Vagina (tissue), 2 donors: ENCODE measurements at regions not wholly inside any gene's neighbourhood (a gene's known extent, or its start where the extent isn't known, plus 50 kb on each side); places are given as distances from the start of the nearest gene placed in this dataset.

ENCODE experiments used
- DNase-seq, 2 donors: peaks; one replicate each; pipeline ENCODE4 v3.0.0-alpha.2; 2017; ENCODE audit errors: extremely low spot score in 2 of 2
- H3K27ac ChIP-seq: fragments of 200-600 bp; sonication (generic); one replicate; pipeline ENCODE4 v1.5.1; 2019
- H3K27me3 ChIP-seq: fragments of 200-600 bp; sonication (generic); one replicate; pipeline ENCODE4 v1.5.1; 2019
- H3K36me3 ChIP-seq, 2 donors: fragments of 200-600 bp; sonication (generic); one replicate each; pipeline ENCODE4 v1.5.1; 2017 to 2019
- H3K4me1 ChIP-seq: fragments of 200-600 bp; sonication (generic); one replicate; pipeline ENCODE4 v1.5.1; 2019
- H3K4me3 ChIP-seq, 2 donors: fragments of 200-600 bp; sonication (generic); 1 replicate in 1 of 2; 2 replicates in 1 of 2; pipeline ENCODE4 v1.5.1; 2016 to 2019
- H3K9me3 ChIP-seq: fragments of 200-600 bp; sonication (generic); one replicate; pipeline ENCODE4 v1.5.1; 2019
- POLR2A ChIP-seq, 2 donors: fragments of 450-650 bp; IDR thresholded peaks; one replicate each; pipeline ENCODE4 v1.6.1; 2017; ENCODE audit warnings: antibody characterized with exemption in 2 of 2, mild to moderate bottlenecking in 2 of 2, moderate library complexity in 2 of 2
- POLR2AphosphoS5 ChIP-seq, 2 donors: sonication (generic); formaldehyde crosslinking; IDR thresholded peaks; one replicate each; pipeline ENCODE4 v1.9.0; 2017; ENCODE audit warnings: antibody characterized with exemption in 2 of 2, mild to moderate bottlenecking in 2 of 2, low read depth in 1 of 2; ENCODE audit not compliant: insufficient read depth in 1 of 2
- intact Hi-C: fragments of 100-400 bp; cut with DNase I; formaldehyde crosslinking; loops from one replicate; pipeline ENCODE4 v1.15.1; 2023
- TF ChIP-seq, protein P1 (sequence below), 3 experiments: fragments of 450-650 bp in 2 of 3; fragments of 200-600 bp in 1 of 3; sonication (generic) in 1 of 3; IDR thresholded peaks; one replicate each; pipeline ENCODE4 v1.5.1; 2017 to 2019; ENCODE audit warnings: antibody characterized with exemption in 3 of 3, mild to moderate bottlenecking in 2 of 3, moderate library complexity in 2 of 3

DNA sequence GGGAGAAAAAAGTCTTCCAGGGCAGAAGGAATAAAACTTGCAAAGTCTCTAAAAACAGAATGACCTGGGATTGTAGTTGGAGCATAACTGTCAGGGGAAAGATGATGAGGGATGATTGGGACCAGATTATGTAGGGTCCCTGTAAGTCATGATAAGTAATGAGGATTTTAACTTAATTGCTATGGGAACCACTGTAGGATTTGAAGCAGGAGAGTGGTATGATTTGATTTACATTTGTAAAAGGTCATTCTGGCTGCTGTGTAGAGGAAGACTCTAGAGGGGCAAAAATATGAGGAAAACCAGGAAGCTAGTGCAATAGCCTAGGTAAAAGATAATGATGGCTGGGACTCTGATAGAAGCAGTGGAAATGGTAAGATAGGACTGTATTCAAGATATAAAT is 900.2 kb downstream of the DIAPH3 start:
- H3K27ac ChIP-seq, result no peak overlapping the region
- no peak for DNase-seq
- H3K27me3 ChIP-seq, result no peaks in the 10 kb centered on the region
- H3K36me3 ChIP-seq, result no peaks in the 10 kb centered on the region
- no peak overlapping the region for H3K4me3 ChIP-seq
- no peaks in the 10 kb centered on the region for H3K9me3 ChIP-seq
- TF ChIP-seq POLR2AphosphoS5 (IDR thresholded peaks at IDR 0.05; ENCODE audit: insufficient read depth in 1 of 2, low read depth in 1 of 2) (no peak), POLR2A (IDR thresholded peaks at IDR 0.05) (no peak)
- TF ChIP-seq, protein P1, sequence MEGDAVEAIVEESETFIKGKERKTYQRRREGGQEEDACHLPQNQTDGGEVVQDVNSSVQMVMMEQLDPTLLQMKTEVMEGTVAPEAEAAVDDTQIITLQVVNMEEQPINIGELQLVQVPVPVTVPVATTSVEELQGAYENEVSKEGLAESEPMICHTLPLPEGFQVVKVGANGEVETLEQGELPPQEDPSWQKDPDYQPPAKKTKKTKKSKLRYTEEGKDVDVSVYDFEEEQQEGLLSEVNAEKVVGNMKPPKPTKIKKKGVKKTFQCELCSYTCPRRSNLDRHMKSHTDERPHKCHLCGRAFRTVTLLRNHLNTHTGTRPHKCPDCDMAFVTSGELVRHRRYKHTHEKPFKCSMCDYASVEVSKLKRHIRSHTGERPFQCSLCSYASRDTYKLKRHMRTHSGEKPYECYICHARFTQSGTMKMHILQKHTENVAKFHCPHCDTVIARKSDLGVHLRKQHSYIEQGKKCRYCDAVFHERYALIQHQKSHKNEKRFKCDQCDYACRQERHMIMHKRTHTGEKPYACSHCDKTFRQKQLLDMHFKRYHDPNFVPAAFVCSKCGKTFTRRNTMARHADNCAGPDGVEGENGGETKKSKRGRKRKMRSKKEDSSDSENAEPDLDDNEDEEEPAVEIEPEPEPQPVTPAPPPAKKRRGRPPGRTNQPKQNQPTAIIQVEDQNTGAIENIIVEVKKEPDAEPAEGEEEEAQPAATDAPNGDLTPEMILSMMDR (IDR thresholded peaks at IDR 0.05), result no peak
- no peaks in the 10 kb centered on the region for H3K4me1 ChIP-seq
- intact Hi-C loops, result no loop called here

DNA sequence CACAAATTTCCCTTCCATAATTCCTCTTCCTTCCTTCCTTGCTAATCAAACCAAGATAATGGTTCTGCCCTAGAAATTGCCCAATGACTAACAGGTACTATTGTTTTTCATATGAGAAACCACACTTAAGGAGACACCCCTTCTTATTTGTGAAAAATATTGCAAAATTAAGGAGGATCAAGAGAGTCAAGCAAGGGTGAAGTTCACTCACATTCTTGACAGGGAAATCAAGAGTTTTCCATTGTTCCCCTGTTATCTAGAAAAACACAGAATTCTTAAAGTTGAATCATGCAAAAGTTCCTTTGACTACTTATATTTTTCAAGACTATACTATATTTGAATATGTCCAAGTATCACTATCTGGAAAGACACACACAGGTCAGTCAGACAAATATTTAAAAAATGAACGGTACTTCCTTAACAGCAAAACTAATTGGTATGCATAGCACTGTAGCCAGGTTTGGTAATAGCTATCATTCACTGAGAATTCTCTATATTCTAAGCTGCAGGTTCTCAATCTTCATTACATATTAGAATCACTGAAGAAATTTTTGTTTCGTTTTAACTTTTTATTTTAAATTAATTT is 897.2 kb downstream of the DIAPH3 start:
- Histone ChIP-seq H3K4me1 (no peaks in the 10 kb centered on the region), H3K27ac (no peak overlapping the region), H3K9me3 (no peaks in the 10 kb centered on the region), H3K27me3 (no peaks in the 10 kb centered on the region), H3K4me3 (no peak overlapping the region), H3K36me3 (no peaks in the 10 kb centered on the region)
- TF ChIP-seq POLR2A (IDR thresholded peaks at IDR 0.05) (no peak), POLR2AphosphoS5 (IDR thresholded peaks at IDR 0.05; ENCODE audit: insufficient read depth in 1 of 2, low read depth in 1 of 2) (no peak)
- DNase-seq, result no peak
- intact Hi-C loops, result no loop called here

DNA sequence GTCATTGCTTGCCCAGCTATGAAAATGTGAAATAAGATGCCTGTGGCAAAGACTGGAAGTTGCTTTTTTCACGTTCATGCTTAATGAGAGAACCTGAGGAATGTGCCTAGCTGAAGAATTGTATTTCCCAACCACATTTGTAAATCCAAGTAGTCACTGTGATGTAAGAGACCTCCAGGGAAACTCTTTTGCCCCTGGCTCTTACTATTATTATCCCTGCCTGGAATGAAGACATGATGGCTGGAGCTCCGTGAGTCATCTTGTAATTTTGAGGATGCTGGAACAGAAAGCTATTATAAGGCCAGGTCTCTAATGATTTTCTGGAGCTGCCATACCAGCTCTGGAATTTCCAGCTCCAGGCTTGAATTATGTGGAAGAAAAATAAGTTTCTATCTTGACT is 894.3 kb downstream of the DIAPH3 start:
- Histone ChIP-seq H3K4me3 (no peak overlapping the region), H3K4me1 (no peaks in the 10 kb centered on the region), H3K27me3 (no peaks in the 10 kb centered on the region), H3K27ac (no peak overlapping the region), H3K36me3 (no peaks in the 10 kb centered on the region), H3K9me3 (no peaks in the 10 kb centered on the region)
- DNase-seq, result no peak
- TF ChIP-seq POLR2A (IDR thresholded peaks at IDR 0.05) (no peak), POLR2AphosphoS5 (IDR thresholded peaks at IDR 0.05; ENCODE audit: insufficient read depth in 1 of 2, low read depth in 1 of 2) (no peak)
- TF ChIP-seq, protein P1 (IDR thresholded peaks at IDR 0.05), result no peak
- intact Hi-C loops, result no loop called here

DNA sequence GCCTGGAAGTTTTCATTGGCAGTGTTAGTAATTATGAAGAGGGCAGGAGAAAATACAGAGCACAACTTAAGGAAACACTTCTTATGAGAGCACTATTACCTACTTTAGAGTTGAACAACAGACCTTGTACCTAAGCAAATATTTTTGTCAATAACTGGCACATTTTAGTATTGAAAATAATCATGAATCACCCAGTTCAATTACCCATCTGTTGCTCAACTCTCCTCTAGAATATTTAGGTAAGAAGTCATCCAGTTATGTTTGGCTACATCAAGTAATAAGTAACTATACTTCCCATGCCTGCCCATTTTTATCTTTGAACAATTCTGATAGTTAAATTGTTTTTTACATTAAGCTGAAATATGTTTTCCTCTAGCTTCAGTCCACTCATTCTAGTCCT is 893.4 kb downstream of the DIAPH3 start:
- intact Hi-C loops, result no loop called here

DNA sequence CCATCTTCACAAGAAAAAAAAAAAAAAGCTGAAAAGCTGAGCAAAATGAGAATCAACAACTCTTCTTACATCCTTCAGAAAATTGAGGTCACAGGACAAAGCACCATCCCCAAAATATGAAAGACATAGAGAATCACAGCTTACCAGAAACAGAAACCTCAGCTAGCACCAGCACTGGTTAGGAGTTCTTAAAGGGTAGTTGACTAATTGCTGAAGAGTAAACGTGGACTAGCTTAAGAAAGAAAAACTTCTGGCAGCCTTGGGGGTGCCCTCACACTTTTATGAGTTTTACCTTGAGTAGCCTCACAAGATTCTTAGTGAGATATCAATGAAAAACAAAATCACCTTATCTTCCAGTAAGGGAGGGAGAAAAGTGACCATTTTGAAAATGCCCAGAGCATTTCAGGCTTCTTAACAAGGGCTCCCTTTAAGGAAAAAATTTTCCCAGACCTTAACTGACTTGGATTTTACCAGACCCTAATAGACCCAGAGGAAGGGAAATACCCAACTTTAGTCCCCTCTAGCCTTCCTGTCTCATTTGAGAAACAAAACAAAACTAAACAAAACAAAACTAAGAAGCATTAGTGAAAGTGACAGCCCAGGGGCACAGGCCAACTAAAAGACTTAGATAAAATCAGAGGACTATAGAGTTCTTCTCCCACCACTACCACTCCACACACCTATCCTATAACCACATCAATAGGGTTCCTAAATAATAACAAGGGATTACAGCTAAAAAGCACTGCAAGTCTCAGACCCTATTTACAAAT is 888.6 kb downstream of the DIAPH3 start:
- TF ChIP-seq POLR2A (IDR thresholded peaks at IDR 0.05), result no peak
- TF ChIP-seq, protein P1 (IDR thresholded peaks at IDR 0.05), result no peak
- TF ChIP-seq POLR2AphosphoS5 (IDR thresholded peaks at IDR 0.05; ENCODE audit: insufficient read depth in 1 of 2, low read depth in 1 of 2), result no peak
- intact Hi-C loops, result no loop called here
- H3K9me3 ChIP-seq, result no peaks in the 10 kb centered on the region
- no peaks in the 10 kb centered on the region for H3K4me1 ChIP-seq
- no peaks in the 10 kb centered on the region for H3K36me3 ChIP-seq
- DNase-seq, result no peak
- H3K27ac ChIP-seq, result no peak overlapping the region
- no peak overlapping the region for H3K4me3 ChIP-seq
- H3K27me3 ChIP-seq, result no peaks in the 10 kb centered on the region

More for the DNA sequence above, 893.4 kb downstream of the DIAPH3 start:
- Histone ChIP-seq H3K4me3 (no peak overlapping the region), H3K9me3 (no peaks in the 10 kb centered on the region), H3K27me3 (no peaks in the 10 kb centered on the region), H3K27ac (no peak overlapping the region), H3K36me3 (no peaks in the 10 kb centered on the region), H3K4me1 (no peaks in the 10 kb centered on the region)
- no peak for DNase-seq
- TF ChIP-seq POLR2A (IDR thresholded peaks at IDR 0.05) (no peak), POLR2AphosphoS5 (IDR thresholded peaks at IDR 0.05; ENCODE audit: insufficient read depth in 1 of 2, low read depth in 1 of 2) (no peak)
- TF ChIP-seq, protein P1 (IDR thresholded peaks at IDR 0.05), result no peak
